HCT116 (cell line): ENCODE measurements at regions not wholly inside any gene's neighbourhood (a gene's known extent, or its start where the extent isn't known, plus 50 kb on each side); places are given as distances from the start of the nearest gene placed in this dataset.

Source experiments
- ATAC-seq: fragments of 200-7000 bp; cut with Tn5 transposase; 2 replicates; pipeline ENCODE4 v1.9.1; 2020; ENCODE audit warnings: mild to moderate bottlenecking, moderate library complexity
- BruUV-seq: library from RNA; stranded (reverse); fragments of 400-500 nt; replicated peaks from 2 replicates; lab custom pipeline; 2021; lab: Mats Ljungman, UMichigan
- CTCF ChIA-PET: fragments of 300-600 bp; sonication (Branson Sonifier 250); formaldehyde crosslinking; loops from one replicate; lab custom pipeline; 2021; ENCODE audit warnings: antibody characterized with exemption; lab: Charles Lee
- POLR2A ChIA-PET: fragments of 300-600, 350-600 bp; sonication (Branson Sonifier 250); formaldehyde crosslinking; loops from one replicate; lab custom pipeline; 2021; ENCODE audit warnings: antibody characterized with exemption; lab: Charles Lee
- RAD21 ChIA-PET, 2 experiments: fragments of 300-600 bp; sonication (Branson Sonifier 250); formaldehyde crosslinking; loops; one replicate each; lab custom pipeline; 2023; ENCODE audit warnings: low total read pairs in 2 of 2; ENCODE audit not compliant: uncharacterized antibody in 2 of 2, unreplicated experiment in 2 of 2, low non-redundant PET in 1 of 2; lab: Charles Lee
- DNase-seq: peaks from one replicate; pipeline ENCODE4 v3.0.0-alpha.2; 2010; ENCODE audit warnings: low read depth, low spot score
- H2AFZ ChIP-seq: fragments of 200-600 bp; shearing (Covaris generic), sonication (generic); 2 replicates; pipeline ENCODE4 v1.6.1; 2017; ENCODE audit warnings: low read depth, mixed run types, mixed read lengths, antibody characterized with exemption, low read length; ENCODE audit not compliant: poor library complexity, severe bottlenecking
- H3K27ac ChIP-seq: 2 replicates; pipeline ENCODE4 v1.5.1; 2012; ENCODE audit warnings: low read depth, low read length
- H3K27me3 ChIP-seq: fragments of 200-600 bp; sonication (generic); 2 replicates; pipeline ENCODE4 v1.6.1; 2016; ENCODE audit warnings: mixed run types, low read length, mixed read lengths; ENCODE audit not compliant: insufficient read depth
- H3K36me3 ChIP-seq, 2 experiments: fragments of 200-500 bp in 1 of 2; fragments of 200-600 bp in 1 of 2; sonication (Bioruptor generic) in 1 of 2; sonication (generic) in 1 of 2; 2 replicates each; pipeline versions ENCODE4 v1.5.1 to v1.6.1; 2014 to 2016; ENCODE audit warnings: low read length in 2 of 2, inconsistent platforms in 1 of 2, mixed read lengths in 1 of 2, mixed run types in 1 of 2; ENCODE audit not compliant: insufficient read depth in 2 of 2, control insufficient read depth in 1 of 2
- H3K4me1 ChIP-seq, 2 experiments: fragments of 200-600 bp in 1 of 2; sonication (generic) in 1 of 2; 2 replicates each; pipeline versions ENCODE4 v1.5.1 to v1.6.1; 2012 to 2017; ENCODE audit warnings: low read length in 2 of 2, inconsistent platforms in 1 of 2, mild to moderate bottlenecking in 1 of 2, mixed read lengths in 1 of 2, mixed run types in 1 of 2, moderate library complexity in 1 of 2; ENCODE audit not compliant: insufficient read depth in 2 of 2, control insufficient read depth in 1 of 2
- H3K4me2 ChIP-seq: fragments of 200-600 bp; sonication (generic); 2 replicates; pipeline ENCODE4 v1.6.1; 2017; ENCODE audit warnings: mixed run types, low read length, mixed read lengths
- H3K4me3 ChIP-seq, 2 experiments: fragments of 200-600 bp in 1 of 2; sonication (generic) in 1 of 2; replicated peaks in 1 of 2; 2 replicates each; pipeline ENCODE4 v1.5.1; 2011 to 2016; ENCODE audit warnings: low read length in 2 of 2, control low read depth in 1 of 2, low read depth in 1 of 2, mild to moderate bottlenecking in 1 of 2, mixed read lengths in 1 of 2, mixed run types in 1 of 2
- H3K79me2 ChIP-seq: fragments of 200-600 bp; sonication (generic); 2 replicates; pipeline ENCODE4 v1.6.1; 2017; ENCODE audit warnings: mild to moderate bottlenecking, mixed run types, low read length, moderate library complexity, mixed read lengths; ENCODE audit not compliant: insufficient read depth
- H3K9ac ChIP-seq: fragments of 200-600 bp; sonication (generic); 2 replicates; pipeline ENCODE4 v1.6.1; 2016; ENCODE audit warnings: low read length, mixed read lengths
- H3K9me2 ChIP-seq: fragments of 200-600 bp; sonication (generic), shearing (Covaris generic); 2 replicates; pipeline ENCODE4 v1.6.1; 2017; ENCODE audit warnings: mixed run types, mild to moderate bottlenecking, moderate library complexity; ENCODE audit not compliant: insufficient read depth
- H3K9me3 ChIP-seq, 2 experiments: fragments of 200-500 bp in 1 of 2; fragments of 200-600 bp in 1 of 2; sonication (Bioruptor generic) in 1 of 2; sonication (generic) in 1 of 2; 2 replicates each; pipeline ENCODE4 v1.6.1; 2014 to 2017; ENCODE audit warnings: low read length in 2 of 2, mixed read lengths in 2 of 2, inconsistent platforms in 1 of 2, low read depth in 1 of 2, mild to moderate bottlenecking in 1 of 2, mixed run types in 1 of 2, moderate library complexity in 1 of 2; ENCODE audit not compliant: control insufficient read depth in 1 of 2, insufficient read depth in 1 of 2
- H4K20me1 ChIP-seq: fragments of 200-600 bp; sonication (generic), shearing (Covaris generic); 2 replicates; pipeline ENCODE4 v1.6.1; 2017; ENCODE audit warnings: mixed run types, mild to moderate bottlenecking, moderate library complexity; ENCODE audit not compliant: insufficient read depth
- CEBPB ChIP-seq: IDR thresholded peaks from 2 replicates; pipeline ENCODE4 v1.6.1; 2012; ENCODE audit warnings: low read depth
- EGR1 ChIP-seq: IDR thresholded peaks from 2 replicates; pipeline ENCODE4 v1.6.1; 2012; ENCODE audit warnings: low read depth
- ELF1 ChIP-seq: IDR thresholded peaks from 2 replicates; pipeline ENCODE4 v1.6.1; 2012; ENCODE audit warnings: low read depth, borderline replicate concordance
- EZH2 ChIP-seq: fragments of 200-600 bp; sonication (generic); IDR thresholded peaks from 2 replicates; pipeline ENCODE4 v1.6.1; 2017; ENCODE audit warnings: antibody characterized with exemption, mixed run types
- FOSL1 ChIP-seq: IDR thresholded peaks from 2 replicates; pipeline ENCODE4 v1.6.1; 2012; ENCODE audit warnings: low read depth
- JUND ChIP-seq: IDR thresholded peaks from 2 replicates; pipeline ENCODE4 v1.6.1; 2012
- POLR2A ChIP-seq: IDR thresholded peaks from 2 replicates; pipeline ENCODE4 v1.7.0; 2011; ENCODE audit warnings: borderline replicate concordance; ENCODE audit not compliant: insufficient read depth, insufficient read length; ENCODE audit errors: extremely low read depth
- RAD21 ChIP-seq: IDR thresholded peaks from 2 replicates; pipeline ENCODE4 v1.6.1; 2012; ENCODE audit warnings: low read depth, mild to moderate bottlenecking
- SIN3A ChIP-seq: IDR thresholded peaks from 2 replicates; pipeline ENCODE4 v1.6.1; 2012; ENCODE audit warnings: low read depth
- YY1 ChIP-seq: IDR thresholded peaks from 2 replicates; pipeline ENCODE4 v1.6.1; 2011; ENCODE audit warnings: low read length, low read depth, moderate library complexity, mild to moderate bottlenecking; ENCODE audit not compliant: insufficient replicate concordance; ENCODE audit errors: extremely low read depth
- ZFX ChIP-seq: fragments of 450-650 bp; IDR thresholded peaks from 2 replicates; pipeline ENCODE4 v1.6.1; 2017
- ZNF274 ChIP-seq: fragments of 200-500 bp; sonication (Bioruptor generic); IDR thresholded peaks from 2 replicates; pipeline ENCODE4 v1.6.1; 2014; ENCODE audit warnings: mild to moderate bottlenecking, low read depth, low read length, inconsistent platforms
- intact Hi-C: fragments of 100-400 bp; cut with micrococcal nuclease; formaldehyde crosslinking; loops from 2 replicates; pipeline ENCODE4 v1.10.0; 2022
- TF ChIP-seq, protein P1 (sequence below): IDR thresholded peaks from 2 replicates; pipeline ENCODE4 v1.6.1; 2012
- TF ChIP-seq, protein P2 (sequence below): IDR thresholded peaks from 2 replicates; pipeline ENCODE4 v1.6.1; 2011; ENCODE audit warnings: mild to moderate bottlenecking, low read length, moderate library complexity; ENCODE audit not compliant: insufficient replicate concordance; ENCODE audit errors: extremely low read depth
- TF ChIP-seq, protein P3 (sequence below), 3 experiments: fragments of 200-600 bp in 1 of 3; sonication (generic) in 1 of 3; IDR thresholded peaks in 2 of 3; conservative IDR thresholded peaks in 1 of 3; 2 replicates each; pipeline ENCODE4 v1.5.1; 2012 to 2017; ENCODE audit warnings: low read depth in 2 of 3, low read length in 2 of 3, antibody characterized with exemption in 1 of 3, borderline replicate concordance in 1 of 3, control low read depth in 1 of 3, mild to moderate bottlenecking in 1 of 3, mixed read lengths in 1 of 3, mixed run types in 1 of 3, moderate library complexity in 1 of 3; ENCODE audit not compliant: insufficient read depth in 1 of 3

DNA sequence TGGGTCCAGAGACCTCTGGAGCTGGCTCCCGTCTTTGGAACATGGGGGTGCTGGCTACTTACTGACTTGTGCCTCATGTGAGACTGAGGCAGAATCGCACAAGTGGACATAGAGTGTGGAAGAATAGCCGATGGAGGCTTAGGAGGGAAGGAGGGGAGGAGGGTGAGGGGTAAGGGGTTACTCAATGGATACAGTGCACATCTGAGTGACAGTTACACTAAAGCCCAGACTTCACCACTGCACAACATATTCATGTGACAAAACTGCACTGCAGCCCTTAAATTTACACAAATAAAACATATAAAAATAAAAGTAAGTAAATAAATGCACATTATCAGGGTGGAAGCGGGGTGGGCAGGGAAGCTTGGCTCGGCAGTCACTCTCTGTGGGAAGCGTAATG lies 197.7 kb upstream of the RAB4A start:
- Histone ChIP-seq H4K20me1 (no peaks in the 10 kb centered on the region), H3K4me1 (peaks cover 0 to 11% of the 10 kb centered on the region in 2 experiments; a peak in 1 of 4 replicates), H3K27me3 (peaks cover 11% of the 10 kb centered on the region), H3K4me3 (no peak overlapping the region), H3K9me2 (no peaks in the 10 kb centered on the region), H3K9ac (no peak overlapping the region), H3K4me2 (no peak overlapping the region), H3K9me3 (no peaks in the 10 kb centered on the region), H3K36me3 (no peaks in the 10 kb centered on the region), H3K27ac (no peak overlapping the region), H3K79me2 (no peaks in the 10 kb centered on the region), H2AFZ (no peak overlapping the region)
- no peak for TF ChIP-seq JUND
- no peak for TF ChIP-seq YY1
- no peak for TF ChIP-seq POLR2A
- TF ChIP-seq EGR1: no peak
- no peak for TF ChIP-seq CEBPB
- TF ChIP-seq, protein P1, sequence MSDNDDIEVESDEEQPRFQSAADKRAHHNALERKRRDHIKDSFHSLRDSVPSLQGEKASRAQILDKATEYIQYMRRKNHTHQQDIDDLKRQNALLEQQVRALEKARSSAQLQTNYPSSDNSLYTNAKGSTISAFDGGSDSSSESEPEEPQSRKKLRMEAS: no peak
- TF ChIP-seq SIN3A: no peak
- TF ChIP-seq, protein P2, sequence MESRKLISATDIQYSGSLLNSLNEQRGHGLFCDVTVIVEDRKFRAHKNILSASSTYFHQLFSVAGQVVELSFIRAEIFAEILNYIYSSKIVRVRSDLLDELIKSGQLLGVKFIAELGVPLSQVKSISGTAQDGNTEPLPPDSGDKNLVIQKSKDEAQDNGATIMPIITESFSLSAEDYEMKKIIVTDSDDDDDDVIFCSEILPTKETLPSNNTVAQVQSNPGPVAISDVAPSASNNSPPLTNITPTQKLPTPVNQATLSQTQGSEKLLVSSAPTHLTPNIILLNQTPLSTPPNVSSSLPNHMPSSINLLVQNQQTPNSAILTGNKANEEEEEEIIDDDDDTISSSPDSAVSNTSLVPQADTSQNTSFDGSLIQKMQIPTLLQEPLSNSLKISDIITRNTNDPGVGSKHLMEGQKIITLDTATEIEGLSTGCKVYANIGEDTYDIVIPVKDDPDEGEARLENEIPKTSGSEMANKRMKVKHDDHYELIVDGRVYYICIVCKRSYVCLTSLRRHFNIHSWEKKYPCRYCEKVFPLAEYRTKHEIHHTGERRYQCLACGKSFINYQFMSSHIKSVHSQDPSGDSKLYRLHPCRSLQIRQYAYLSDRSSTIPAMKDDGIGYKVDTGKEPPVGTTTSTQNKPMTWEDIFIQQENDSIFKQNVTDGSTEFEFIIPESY: no peak
- no peak for TF ChIP-seq ELF1
- TF ChIP-seq, protein P3, sequence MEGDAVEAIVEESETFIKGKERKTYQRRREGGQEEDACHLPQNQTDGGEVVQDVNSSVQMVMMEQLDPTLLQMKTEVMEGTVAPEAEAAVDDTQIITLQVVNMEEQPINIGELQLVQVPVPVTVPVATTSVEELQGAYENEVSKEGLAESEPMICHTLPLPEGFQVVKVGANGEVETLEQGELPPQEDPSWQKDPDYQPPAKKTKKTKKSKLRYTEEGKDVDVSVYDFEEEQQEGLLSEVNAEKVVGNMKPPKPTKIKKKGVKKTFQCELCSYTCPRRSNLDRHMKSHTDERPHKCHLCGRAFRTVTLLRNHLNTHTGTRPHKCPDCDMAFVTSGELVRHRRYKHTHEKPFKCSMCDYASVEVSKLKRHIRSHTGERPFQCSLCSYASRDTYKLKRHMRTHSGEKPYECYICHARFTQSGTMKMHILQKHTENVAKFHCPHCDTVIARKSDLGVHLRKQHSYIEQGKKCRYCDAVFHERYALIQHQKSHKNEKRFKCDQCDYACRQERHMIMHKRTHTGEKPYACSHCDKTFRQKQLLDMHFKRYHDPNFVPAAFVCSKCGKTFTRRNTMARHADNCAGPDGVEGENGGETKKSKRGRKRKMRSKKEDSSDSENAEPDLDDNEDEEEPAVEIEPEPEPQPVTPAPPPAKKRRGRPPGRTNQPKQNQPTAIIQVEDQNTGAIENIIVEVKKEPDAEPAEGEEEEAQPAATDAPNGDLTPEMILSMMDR (IDR thresholded peaks at IDR 0.05 in 2 of 3, conservative IDR thresholded peaks at IDR 0.05 in 1 of 3; ENCODE audit: borderline replicate concordance in 1 of 3, insufficient read depth in 1 of 3, low read depth in 2 of 3, low read length in 2 of 3): no peak
- TF ChIP-seq RAD21: no peak
- no peak for TF ChIP-seq EZH2
- TF ChIP-seq FOSL1: no peak
- TF ChIP-seq ZFX: no peak
- TF ChIP-seq ZNF274: no peak
- DNase-seq: no peak
- CTCF ChIA-PET: no interaction called here
- RAD21 ChIA-PET: no interaction called here
- POLR2A ChIA-PET: no interaction called here
- intact Hi-C loops: no loop called here
- no TSS peak for BruUV-seq
- ATAC-seq: no peak
